B cell (primary cell): ENCODE measurements at regions not wholly inside any gene's neighbourhood (a gene's known extent, or its start where the extent isn't known, plus 50 kb on each side); places are given as distances from the start of the nearest gene placed in this dataset.

Experiments used
- ATAC-seq: fragments of 200-7000 bp; cut with Tn5 transposase; one replicate; pipeline ENCODE4 v1.10.0; 2021; ENCODE audit warnings: low read depth, mild to moderate bottlenecking, moderate number of reproducible peaks, moderate library complexity
- CTCF ChIA-PET: fragments of 350-600 bp; sonication (Branson Sonifier 250); formaldehyde crosslinking; loops from one replicate; lab custom pipeline; 2021; ENCODE audit warnings: antibody characterized with exemption, inconsistent platforms; lab: Charles Lee
- POLR2A ChIA-PET: fragments of 350-600 bp; sonication (Branson Sonifier 250); formaldehyde crosslinking; loops from one replicate; lab custom pipeline; 2021; ENCODE audit warnings: antibody characterized with exemption; lab: Charles Lee
- DNase-seq: peaks from one replicate; pipeline ENCODE4 v3.0.0; 2013
- H2AFZ ChIP-seq: 2 replicates; pipeline ENCODE4 v1.6.1; 2012; ENCODE audit warnings: mild to moderate bottlenecking, low read depth, low read length; ENCODE audit not compliant: insufficient read depth, poor library complexity, severe bottlenecking
- H3K27ac ChIP-seq, 2 donors: 1 replicate in 1 of 2; 2 replicates in 1 of 2; pipeline ENCODE4 v1.5.1; 2012 to 2013; ENCODE audit warnings: low read length in 2 of 2, mild to moderate bottlenecking in 2 of 2, moderate library complexity in 1 of 2
- H3K27me3 ChIP-seq, 4 experiments: fragments of 200-600 bp in 1 of 4; sonication (generic) in 1 of 4; replicated peaks in 1 of 4; 1 replicate in 2 of 4; 2 replicates in 2 of 4; pipeline versions ENCODE4 v1.6.1 to v1.7.0; 2013 to 2016; ENCODE audit warnings: low read length in 3 of 4, mild to moderate bottlenecking in 2 of 4, mixed read lengths in 1 of 4, moderate library complexity in 1 of 4; ENCODE audit not compliant: insufficient read depth in 4 of 4, control insufficient read depth in 3 of 4; ENCODE audit errors: control extremely low read depth in 1 of 4
- H3K36me3 ChIP-seq, 2 experiments: replicated peaks in 1 of 2; 1 replicate in 1 of 2; 2 replicates in 1 of 2; pipeline versions ENCODE4 v1.6.1 to v1.7.1; 2013; ENCODE audit warnings: low read length in 1 of 2; ENCODE audit not compliant: insufficient read depth in 2 of 2, control insufficient read depth in 1 of 2; ENCODE audit errors: control extremely low read depth in 1 of 2, extremely low read depth in 1 of 2
- H3K4me1 ChIP-seq, 2 donors: fragments of 200-600 bp in 1 of 2; sonication (generic) in 1 of 2; 1 replicate in 1 of 2; 2 replicates in 1 of 2; pipeline versions ENCODE4 v1.5.1 to v1.6.1; 2013 to 2017; ENCODE audit warnings: low read length in 2 of 2; ENCODE audit not compliant: control insufficient read depth in 2 of 2, insufficient read depth in 2 of 2
- H3K4me2 ChIP-seq: replicated peaks from 2 replicates; pipeline ENCODE3; 2012; ENCODE audit warnings: mild to moderate bottlenecking, low read depth, low read length; ENCODE audit not compliant: poor library complexity, severe bottlenecking
- H3K4me3 ChIP-seq, 5 experiments: fragments of 200-600 bp in 1 of 5; sonication (generic) in 1 of 5; 1 replicate in 3 of 5; 2 replicates in 2 of 5; pipeline versions ENCODE4 v1.5.1 to v1.7.0; 2011 to 2016; ENCODE audit warnings: low read length in 4 of 5, mild to moderate bottlenecking in 4 of 5, low read depth in 2 of 5, control low read depth in 1 of 5, moderate library complexity in 1 of 5; ENCODE audit not compliant: insufficient read depth in 1 of 5; ENCODE audit errors: control extremely low read depth in 1 of 5, extremely low read depth in 1 of 5
- H3K79me2 ChIP-seq: fragments of 200-600 bp; sonication (generic); one replicate; pipeline ENCODE4 v1.6.0; 2016; ENCODE audit warnings: low read length; ENCODE audit not compliant: control insufficient read depth, insufficient read depth
- H3K9ac ChIP-seq: fragments of 200-600 bp; sonication (generic); 2 replicates; pipeline ENCODE4 v1.6.1; 2017; ENCODE audit warnings: mild to moderate bottlenecking, low read length, moderate library complexity
- H3K9me3 ChIP-seq, 3 donors: one replicate each; pipeline versions ENCODE4 v1.6.1 to v1.7.1; 2013; ENCODE audit warnings: low read length in 2 of 3; ENCODE audit not compliant: control insufficient read depth in 2 of 3, insufficient read depth in 1 of 3; ENCODE audit errors: control extremely low read depth in 1 of 3
- H4K20me1 ChIP-seq: 2 replicates; pipeline ENCODE4 v1.6.0; 2012; ENCODE audit warnings: mild to moderate bottlenecking, low read length; ENCODE audit not compliant: insufficient read depth, control insufficient read depth, poor library complexity, severe bottlenecking
- H3K27ac Mint-ChIP-seq: one replicate; pipeline ENCODE4 v1.8.0; 2021; ENCODE audit warnings: mixed read lengths
- H3K27me3 Mint-ChIP-seq: one replicate; pipeline ENCODE4 v1.8.0; 2021; ENCODE audit warnings: mixed read lengths
- H3K4me1 Mint-ChIP-seq: one replicate; pipeline ENCODE4 v1.8.0; 2021; ENCODE audit warnings: mixed read lengths
- H3K4me3 Mint-ChIP-seq: one replicate; pipeline ENCODE4 v1.8.0; 2021; ENCODE audit warnings: mixed read lengths
- H3K9me3 Mint-ChIP-seq: one replicate; pipeline ENCODE4 v1.8.0; 2022; ENCODE audit warnings: mixed read lengths; ENCODE audit not compliant: insufficient read depth
- CTCF ChIP-seq: fragments of 200-600 bp; IDR thresholded peaks from one replicate; pipeline ENCODE4 v1.8.0; 2022; ENCODE audit warnings: antibody characterized with exemption, mild to moderate bottlenecking
- EZH2 ChIP-seq: IDR thresholded peaks from 2 replicates; pipeline ENCODE4 v1.6.1; 2012; ENCODE audit warnings: borderline replicate concordance, low read depth, mild to moderate bottlenecking, moderate library complexity, low read length; ENCODE audit not compliant: insufficient read depth, poor library complexity, severe bottlenecking
- WGBS: methylation state at CpG from one replicate; pipeline ENCODE4 v1.1.5; 2013; ENCODE audit warnings: missing lambda C conversion rate; ENCODE audit not compliant: insufficient coverage; 5-methylcytosine and 5-hydroxymethylcytosine counted together
- intact Hi-C: fragments of 100-400 bp; cut with micrococcal nuclease; formaldehyde crosslinking; loops from one replicate; pipeline ENCODE4 v1.10.0; 2022

DNA sequence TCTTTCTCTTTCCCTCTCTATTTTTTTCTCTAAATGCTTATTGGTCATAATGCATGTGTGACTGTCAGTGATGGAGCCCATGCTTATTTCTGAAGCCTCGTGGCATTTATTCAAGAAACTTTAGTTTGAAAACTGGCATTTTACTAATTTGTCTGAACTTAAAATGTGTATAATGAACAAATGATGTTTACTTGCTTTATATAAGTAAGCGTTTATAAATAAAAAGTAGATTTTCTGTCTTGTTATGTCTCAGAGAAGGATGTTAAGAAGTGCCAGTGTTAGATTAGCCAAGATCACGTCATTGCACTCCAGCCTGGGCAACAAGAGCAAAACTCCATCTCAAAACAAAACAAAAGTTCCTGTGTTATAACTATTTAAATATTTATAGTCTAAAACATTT, 1568.1 kb downstream of the EFNB2 start:
- no peak for ATAC-seq
- H3K27me3 Mint-ChIP-seq: no peaks in the 10 kb centered on the region
- H3K9me3 ChIP-seq: no peaks in the 10 kb centered on the region
- no peaks in the 10 kb centered on the region for H3K79me2 ChIP-seq
- intact Hi-C loops: no loop called here
- H3K4me1 Mint-ChIP-seq: no peaks in the 10 kb centered on the region
- no peak overlapping the region for H3K27ac ChIP-seq
- TF ChIP-seq EZH2 (no peak), CTCF (no peak)
- no peak overlapping the region for H3K27ac Mint-ChIP-seq
- H3K4me1 ChIP-seq: no peaks in the 10 kb centered on the region
- no CpG with 5 or more reads among the region's 3 CpGs for WGBS
- no peak overlapping the region for H3K4me3 Mint-ChIP-seq
- no peak overlapping the region for H3K4me3 ChIP-seq
- POLR2A ChIA-PET: no interaction called here
- H3K9ac ChIP-seq: no peak overlapping the region
- no peak overlapping the region for H3K4me2 ChIP-seq
- no peaks in the 10 kb centered on the region for H4K20me1 ChIP-seq
- no peaks in the 10 kb centered on the region for H3K9me3 Mint-ChIP-seq
- no peaks in the 10 kb centered on the region for H3K27me3 ChIP-seq
- no peak overlapping the region for H2AFZ ChIP-seq
- H3K36me3 ChIP-seq: no peaks in the 10 kb centered on the region
- CTCF ChIA-PET: no interaction called here
- no peak for DNase-seq

DNA sequence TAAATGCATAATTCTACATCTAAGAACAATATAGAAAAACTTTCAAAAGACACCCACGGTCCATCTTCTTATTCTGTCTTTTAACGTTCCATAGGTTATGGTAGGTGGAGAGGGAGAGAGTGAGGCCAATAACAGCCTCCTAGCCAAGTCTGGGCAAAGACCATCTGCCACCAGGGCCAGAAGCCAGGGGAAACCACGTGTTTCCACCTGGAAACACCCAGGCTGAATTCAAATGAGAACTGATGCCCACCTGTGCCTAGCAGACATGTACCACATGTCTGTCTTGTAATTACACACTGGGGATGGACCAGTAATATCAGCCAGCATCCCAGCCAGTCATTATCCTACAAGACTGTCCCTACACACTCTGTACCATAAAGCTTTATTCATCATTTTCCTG, 1573.1 kb downstream of the EFNB2 start:
- POLR2A ChIA-PET: no interaction called here
- Mint-ChIP-seq H3K27me3 (no peaks in the 10 kb centered on the region), H3K9me3 (no peaks in the 10 kb centered on the region), H3K4me1 (no peaks in the 10 kb centered on the region), H3K4me3 (no peak overlapping the region), H3K27ac (no peak overlapping the region)
- no peaks in the 10 kb centered on the region for H3K79me2 ChIP-seq
- WGBS: 75% methylated on average over 2 of the region's 3 CpGs
- ATAC-seq (no peak), DNase-seq (peak; percentile 3)
- no peaks in the 10 kb centered on the region for H4K20me1 ChIP-seq
- H3K4me1 ChIP-seq: no peaks in the 10 kb centered on the region
- peaks cover 0 to 1% (median 0%) of the 10 kb centered on the region in 3 donors for H3K9me3 ChIP-seq
- H3K27ac ChIP-seq: no peak overlapping the region
- intact Hi-C loops: no loop called here
- no peaks in the 10 kb centered on the region for H3K36me3 ChIP-seq
- H3K4me2 ChIP-seq: no peak overlapping the region
- H3K4me3 ChIP-seq: no peak overlapping the region
- no peaks in the 10 kb centered on the region for H3K27me3 ChIP-seq
- no peak for TF ChIP-seq CTCF
- TF ChIP-seq EZH2: no peak
- CTCF ChIA-PET: no interaction called here
- H3K9ac ChIP-seq: no peak overlapping the region
- H2AFZ ChIP-seq: no peak overlapping the region
